HG03565 (cell line): ENCODE measurements at regions not wholly inside any gene's neighbourhood (a gene's known extent, or its start where the extent isn't known, plus 50 kb on each side); places are given as distances from the start of the nearest gene placed in this dataset.
"Not testable (repeated sequence)": the region's sequence is repeated elsewhere in the genome, so short reads cannot be mapped to it uniquely, and the experiment has no call there.

ENCODE experiments used
- ATAC-seq: cut with Tn5 transposase; IDR thresholded peaks from one replicate; pipeline ENCODE4 v1.9.1; 2021; ENCODE audit warnings: mild to moderate bottlenecking, moderate library complexity; ENCODE audit not compliant: unreplicated experiment

GRCh38 chr1:182003953-182004586 lies 57.4 kb downstream of the ZNF648 start:
- ATAC-seq, result no peak

- no peak for ATAC-seq
Measured at GRCh38 chr1:182003025-182003725, 58.3 kb downstream of the ZNF648 start.

GRCh38 chr1:182002570-182002969 lies 58.9 kb downstream of the ZNF648 start:
- ATAC-seq, result no peak

- ATAC-seq, result no peak
Measured at GRCh38 chr1:181998858-181999257, 62.7 kb downstream of the ZNF648 start.

- no peak for ATAC-seq
Measured at GRCh38 chr1:181992072-181992471, 69.4 kb downstream of the ZNF648 start.

GRCh38 chr1:181990728-181991127 lies 70.8 kb downstream of the ZNF648 start:
- ATAC-seq, result no peak

GRCh38 chr1:181989261-181989920 lies 72.1 kb downstream of the ZNF648 start:
- ATAC-seq, result no peak

GRCh38 chr1:181987996-181988395 lies 73.5 kb downstream of the ZNF648 start:
- ATAC-seq, result no peak

- ATAC-seq, result no peak
Measured at GRCh38 chr1:181987334-181987895, 74.1 kb downstream of the ZNF648 start.

- ATAC-seq, result no peak
Measured at GRCh38 chr1:181986907-181987305, 74.6 kb downstream of the ZNF648 start.

GRCh38 chr1:181985936-181986906 lies 75.3 kb downstream of the ZNF648 start:
- no peak for ATAC-seq

GRCh38 chr1:181985281-181985680 lies 76.2 kb downstream of the ZNF648 start:
- no peak for ATAC-seq

- ATAC-seq, result no peak
Measured at GRCh38 chr1:181984006-181984405, 77.5 kb downstream of the ZNF648 start.

- ATAC-seq, result no peak
Measured at GRCh38 chr1:181981821-181982220, 79.7 kb downstream of the ZNF648 start.

- no peak for ATAC-seq
Measured at GRCh38 chr1:181972256-181972655, 89.3 kb downstream of the ZNF648 start.

GRCh38 chr1:181971424-181971823 lies 90.1 kb downstream of the ZNF648 start:
- ATAC-seq, result no peak

- ATAC-seq, result no peak
Measured at GRCh38 chr1:181969902-181970301, 91.6 kb downstream of the ZNF648 start.

- not testable (repeated sequence) for ATAC-seq
Measured at GRCh38 chr1:181954696-181955095, 106.8 kb downstream of the ZNF648 start.

- not testable (repeated sequence) for ATAC-seq
Measured at GRCh38 chr1:181954178-181954577, 107.3 kb downstream of the ZNF648 start.

GRCh38 chr1:181953596-181953995 lies 107.9 kb downstream of the ZNF648 start:
- ATAC-seq, result no peak

GRCh38 chr1:181951213-181951612 lies 110.3 kb downstream of the ZNF648 start:
- no peak for ATAC-seq
